ENCODE measurements at regions not wholly inside any gene's neighbourhood (a gene's known extent, or its start where the extent isn't known, plus 50 kb on each side); places are given as distances from the start of the nearest gene placed in this dataset.

GRCh38 chr6:27135087-27135657 is 112.3 kb upstream of the PRSS16 start:
- TF ChIP-seq CTCF (IDR thresholded peaks at IDR 0.05; ENCODE audit: insufficient read depth, low read length, poor library complexity, severe bottlenecking) (no peak), EZH2phosphoT487 (conservative IDR thresholded peaks at IDR 0.05; ENCODE audit: low read length) (no peak)
